ENCODE measurements at regions not wholly inside any gene's neighbourhood (a gene's known extent, or its start where the extent isn't known, plus 50 kb on each side); places are given as distances from the start of the nearest gene placed in this dataset.

- no peak for TF ChIP-seq CTCF (IDR thresholded peaks at IDR 0.05)
- no peak for TF ChIP-seq POLR2AphosphoS5 (IDR thresholded peaks at IDR 0.05)
Observed at GRCh38 chr2:5119046-5119445, 573.1 kb upstream of the SOX11 start.

Measured in breast epithelium (tissue), 3 donors.